ENCODE measurements at regions not wholly inside any gene's neighbourhood (a gene's known extent, or its start where the extent isn't known, plus 50 kb on each side); places are given as distances from the start of the nearest gene placed in this dataset.

GRCh38 chr5:12707560-12707959 is 803.3 kb upstream of the CTNND2 start:
- CTCF ChIA-PET, result no interaction called here
- no peaks in the 10 kb centered on the region for H3K4me1 Mint-ChIP-seq (ENCODE audit: insufficient read depth, unreplicated experiment)
- POLR2A ChIA-PET, result no interaction called here

GRCh38 chr5:12704955-12705354 is 800.7 kb upstream of the CTNND2 start:
- BruUV-seq (replicated peaks), result no TSS peak

More at GRCh38 chr5:12707560-12707959, 803.3 kb upstream of the CTNND2 start:
- Mint-ChIP-seq H3K36me3 (ENCODE audit: insufficient read depth, unreplicated experiment) (peaks cover 5% of the 10 kb centered on the region), H3K4me3 (ENCODE audit: unreplicated experiment) (no peak overlapping the region), H3K9me3 (ENCODE audit: unreplicated experiment) (no peaks in the 10 kb centered on the region), H3K27ac (ENCODE audit: low read depth, unreplicated experiment) (no peak overlapping the region), H3K27me3 (ENCODE audit: insufficient read depth, unreplicated experiment) (no peaks in the 10 kb centered on the region)
- intact Hi-C loops (cut with micrococcal nuclease), result loop anchor here (5.0 kb wide), 1 partner anchor 770 kb away; no protein-coding TSS in a partner anchor
- no peak for TF ChIP-seq CTCF (IDR thresholded peaks at IDR 0.05; ENCODE audit: unreplicated experiment)
- BruUV-seq (replicated peaks), result no TSS peak
- no peak for DNase-seq (ENCODE audit: unreplicated experiment)

GRCh38 chr5:12703254-12703653 is 799.0 kb upstream of the CTNND2 start:
- Mint-ChIP-seq H3K4me3 (ENCODE audit: unreplicated experiment) (no peak overlapping the region), H3K27ac (ENCODE audit: low read depth, unreplicated experiment) (peak overlapping the region; percentile 3), H3K36me3 (ENCODE audit: insufficient read depth, unreplicated experiment) (peaks cover 5% of the 10 kb centered on the region), H3K4me1 (ENCODE audit: insufficient read depth, unreplicated experiment) (no peaks in the 10 kb centered on the region), H3K27me3 (ENCODE audit: insufficient read depth, unreplicated experiment) (no peaks in the 10 kb centered on the region), H3K9me3 (ENCODE audit: unreplicated experiment) (no peaks in the 10 kb centered on the region)
- no peak for TF ChIP-seq CTCF (IDR thresholded peaks at IDR 0.05; ENCODE audit: unreplicated experiment)
- ChIA-PET CTCF (no interaction called here), POLR2A (no interaction called here)
- no peak for DNase-seq (ENCODE audit: unreplicated experiment)
- intact Hi-C loops (cut with micrococcal nuclease), result no loop called here
- BruUV-seq (replicated peaks), result no TSS peak

More at GRCh38 chr5:12704955-12705354, 800.7 kb upstream of the CTNND2 start:
- Mint-ChIP-seq H3K9me3 (ENCODE audit: unreplicated experiment) (no peaks in the 10 kb centered on the region), H3K36me3 (ENCODE audit: insufficient read depth, unreplicated experiment) (peaks cover 5% of the 10 kb centered on the region), H3K4me3 (ENCODE audit: unreplicated experiment) (no peak overlapping the region), H3K4me1 (ENCODE audit: insufficient read depth, unreplicated experiment) (no peaks in the 10 kb centered on the region), H3K27ac (ENCODE audit: low read depth, unreplicated experiment) (no peak overlapping the region), H3K27me3 (ENCODE audit: insufficient read depth, unreplicated experiment) (no peaks in the 10 kb centered on the region)
- no peak for TF ChIP-seq CTCF (IDR thresholded peaks at IDR 0.05; ENCODE audit: unreplicated experiment)
- ChIA-PET POLR2A (no interaction called here), CTCF (interaction anchor here (0.6 to 1.1 kb wide), 9 partner anchors 13 to 1203 kb away, joined by 3 to 7 read pairs (median 3); no protein-coding TSS in a partner anchor)
- intact Hi-C loops (cut with micrococcal nuclease), result loop anchor here (5.0 kb wide), 1 partner anchor 772 kb away; no protein-coding TSS in a partner anchor
- peak; percentile 10 for DNase-seq (ENCODE audit: unreplicated experiment)

- DNase-seq (ENCODE audit: unreplicated experiment), result no peak
- no peaks in the 10 kb centered on the region for H3K9me3 Mint-ChIP-seq (ENCODE audit: unreplicated experiment)
- ChIA-PET CTCF (no interaction called here), POLR2A (no interaction called here)
- no peaks in the 10 kb centered on the region for H3K27me3 Mint-ChIP-seq (ENCODE audit: insufficient read depth, unreplicated experiment)
- no peak for TF ChIP-seq CTCF (IDR thresholded peaks at IDR 0.05; ENCODE audit: unreplicated experiment)
- no peaks in the 10 kb centered on the region for H3K4me1 Mint-ChIP-seq (ENCODE audit: insufficient read depth, unreplicated experiment)
- H3K27ac Mint-ChIP-seq (ENCODE audit: low read depth, unreplicated experiment), result no peak overlapping the region
- no TSS peak for BruUV-seq (replicated peaks)
- H3K4me3 Mint-ChIP-seq (ENCODE audit: unreplicated experiment), result no peak overlapping the region
- intact Hi-C loops (cut with micrococcal nuclease), result no loop called here
- H3K36me3 Mint-ChIP-seq (ENCODE audit: insufficient read depth, unreplicated experiment), result no peaks in the 10 kb centered on the region
Measured at GRCh38 chr5:12695651-12696050, 791.4 kb upstream of the CTNND2 start.

Measured in MCF 10A (cell line).